Breast epithelium (tissue), 4 donors: ENCODE measurements at regions not wholly inside any gene's neighbourhood (a gene's known extent, or its start where the extent isn't known, plus 50 kb on each side); places are given as distances from the start of the nearest gene placed in this dataset.

Source experiments
- DNase-seq, 2 donors: peaks; one replicate each; pipeline ENCODE4 v3.0.0-alpha.2; 2019; ENCODE audit warnings: low spot score in 2 of 2
- H3K27ac ChIP-seq, 2 donors: fragments of 200-600 bp; sonication (generic) in 1 of 2; one replicate each; pipeline ENCODE4 v1.5.1; 2016 to 2019; ENCODE audit warnings: mild to moderate bottlenecking in 1 of 2
- H3K27me3 ChIP-seq, 2 donors: fragments of 200-600 bp; sonication (generic) in 1 of 2; one replicate each; pipeline versions ENCODE4 v1.5.1 to v1.6.0; 2017 to 2019; ENCODE audit warnings: control low read depth in 1 of 2, mild to moderate bottlenecking in 1 of 2
- H3K36me3 ChIP-seq: fragments of 200-600 bp; one replicate; pipeline ENCODE4 v1.5.1; 2019
- H3K4me1 ChIP-seq, 2 donors: fragments of 200-600 bp; sonication (generic); one replicate each; pipeline ENCODE4 v1.5.1; 2016 to 2019; ENCODE audit warnings: control low read depth in 1 of 2
- H3K4me3 ChIP-seq, 3 donors: fragments of 200-600 bp; sonication (generic); 1 replicate in 2 of 3; 2 replicates in 1 of 3; pipeline ENCODE4 v1.5.1; 2016 to 2019; ENCODE audit warnings: mild to moderate bottlenecking in 3 of 3, moderate library complexity in 2 of 3
- H3K9me3 ChIP-seq, 2 donors: fragments of 200-600 bp; sonication (generic) in 1 of 2; one replicate each; pipeline ENCODE4 v1.5.1; 2016 to 2019; ENCODE audit warnings: control low read depth in 1 of 2
- CTCF ChIP-seq, 3 donors: fragments of 450-650 bp; IDR thresholded peaks; one replicate each; pipeline ENCODE4 v1.5.1; 2016 to 2017; ENCODE audit warnings: antibody characterized with exemption in 3 of 3, mild to moderate bottlenecking in 3 of 3, moderate library complexity in 3 of 3
- POLR2A ChIP-seq: fragments of 450-650 bp; IDR thresholded peaks from one replicate; pipeline ENCODE4 v1.6.1; 2016; ENCODE audit warnings: antibody characterized with exemption, mild to moderate bottlenecking, moderate library complexity
- POLR2AphosphoS5 ChIP-seq, 3 donors: sonication (generic); formaldehyde crosslinking; IDR thresholded peaks; one replicate each; pipeline ENCODE4 v1.6.1; 2017; ENCODE audit warnings: antibody characterized with exemption in 3 of 3
- intact Hi-C: fragments of 100-400 bp; cut with DNase I; formaldehyde crosslinking; loops from one replicate; pipeline ENCODE4 v1.15.1; 2023; ENCODE audit warnings: low total_unique reads

- intact Hi-C loops: no loop called here
- Histone ChIP-seq H3K4me1 (no peaks in the 10 kb centered on the region), H3K9me3 (no peaks in the 10 kb centered on the region), H3K4me3 (no peak overlapping the region), H3K27me3 (no peaks in the 10 kb centered on the region), H3K27ac (no peak overlapping the region), H3K36me3 (no peaks in the 10 kb centered on the region)
- TF ChIP-seq POLR2AphosphoS5 (IDR thresholded peaks at IDR 0.05) (no peak), POLR2A (no peak), CTCF (IDR thresholded peaks at IDR 0.05) (no peak)
- DNase-seq: no peak
Measured at GRCh38 chr13:76750126-76750525, 136.1 kb downstream of the KCTD12 start.

- Histone ChIP-seq H3K36me3 (no peaks in the 10 kb centered on the region), H3K27ac (no peak overlapping the region)
- TF ChIP-seq CTCF (IDR thresholded peaks at IDR 0.05) (no peak), POLR2AphosphoS5 (IDR thresholded peaks at IDR 0.05) (no peak), POLR2A (no peak)
Measured at GRCh38 chr13:76745261-76746200, 140.7 kb downstream of the KCTD12 start.

GRCh38 chr13:76741624-76742023 is 144.6 kb downstream of the KCTD12 start:
- intact Hi-C loops: no loop called here
- DNase-seq: no peak

More at GRCh38 chr13:76745261-76746200, 140.7 kb downstream of the KCTD12 start:
- intact Hi-C loops: no loop called here
- Histone ChIP-seq H3K9me3 (peaks cover 0 to 15% of the 10 kb centered on the region in 2 donors), H3K4me1 (no peaks in the 10 kb centered on the region), H3K4me3 (no peak overlapping the region), H3K27me3 (no peaks in the 10 kb centered on the region)
- DNase-seq: no peak

GRCh38 chr13:76741046-76741445 is 145.2 kb downstream of the KCTD12 start:
- TF ChIP-seq CTCF (IDR thresholded peaks at IDR 0.05) (no peak), POLR2A (no peak), POLR2AphosphoS5 (IDR thresholded peaks at IDR 0.05) (no peak)
- H3K27ac ChIP-seq: no peak overlapping the region
- DNase-seq: no peak
- H3K36me3 ChIP-seq: no peaks in the 10 kb centered on the region
- no peaks in the 10 kb centered on the region for H3K27me3 ChIP-seq
- intact Hi-C loops: no loop called here
- no peak overlapping the region for H3K4me3 ChIP-seq
- no peaks in the 10 kb centered on the region for H3K4me1 ChIP-seq
- H3K9me3 ChIP-seq: peaks cover 0 to 15% of the 10 kb centered on the region in 2 donors

More at GRCh38 chr13:76741624-76742023, 144.6 kb downstream of the KCTD12 start:
- Histone ChIP-seq H3K36me3 (no peaks in the 10 kb centered on the region), H3K27ac (no peak overlapping the region), H3K9me3 (peaks cover 0 to 15% of the 10 kb centered on the region in 2 donors), H3K4me1 (no peaks in the 10 kb centered on the region), H3K27me3 (no peaks in the 10 kb centered on the region), H3K4me3 (no peak overlapping the region)
- TF ChIP-seq POLR2AphosphoS5 (IDR thresholded peaks at IDR 0.05) (no peak), CTCF (IDR thresholded peaks at IDR 0.05) (no peak), POLR2A (no peak)

- H3K27ac ChIP-seq: no peak overlapping the region
- H3K27me3 ChIP-seq: no peaks in the 10 kb centered on the region
- TF ChIP-seq POLR2A (no peak), CTCF (IDR thresholded peaks at IDR 0.05) (no peak), POLR2AphosphoS5 (IDR thresholded peaks at IDR 0.05) (no peak)
- no peaks in the 10 kb centered on the region for H3K36me3 ChIP-seq
- no peaks in the 10 kb centered on the region for H3K4me1 ChIP-seq
- H3K4me3 ChIP-seq: no peak overlapping the region
- peaks cover 0 to 15% of the 10 kb centered on the region in 2 donors for H3K9me3 ChIP-seq
- intact Hi-C loops: no loop called here
- DNase-seq: no peak
Measured at GRCh38 chr13:76738616-76739015, 147.6 kb downstream of the KCTD12 start.
